NCI-H2029 (cell line): ENCODE measurements at regions not wholly inside any gene's neighbourhood (a gene's known extent, or its start where the extent isn't known, plus 50 kb on each side); places are given as distances from the start of the nearest gene placed in this dataset.

ENCODE experiments used
- DNase-seq: peaks from one replicate; lab custom pipeline; 2025; lab: John Stamatoyannopoulos, UW

GRCh38 chr12:91316161-91316906, 133.7 kb upstream of the DCN start:
- no peak for DNase-seq

- DNase-seq: no peak
Measured at GRCh38 chr12:91311081-91311480, 128.5 kb upstream of the DCN start.

GRCh38 chr12:91309450-91309849, 126.8 kb upstream of the DCN start:
- DNase-seq: no peak

GRCh38 chr12:91307957-91308670, 125.5 kb upstream of the DCN start:
- no peak for DNase-seq

GRCh38 chr12:91290354-91290753, 107.7 kb upstream of the DCN start:
- no peak for DNase-seq

- DNase-seq: no peak
Measured at GRCh38 chr12:91289906-91290305, 107.3 kb upstream of the DCN start.

GRCh38 chr12:91289072-91289471, 106.5 kb upstream of the DCN start:
- no peak for DNase-seq

GRCh38 chr12:91287753-91288152, 105.1 kb upstream of the DCN start:
- DNase-seq: no peak

- DNase-seq: no peak
Measured at GRCh38 chr12:91278126-91278525, 95.5 kb upstream of the DCN start.

GRCh38 chr12:91276509-91276908, 93.9 kb upstream of the DCN start:
- no peak for DNase-seq

GRCh38 chr12:91275321-91275720, 92.7 kb upstream of the DCN start:
- DNase-seq: no peak

GRCh38 chr12:91274916-91275315, 92.3 kb upstream of the DCN start:
- no peak for DNase-seq

- DNase-seq: no peak
Measured at GRCh38 chr12:91273560-91273959, 90.9 kb upstream of the DCN start.

- no peak for DNase-seq
Measured at GRCh38 chr12:91272461-91273063, 89.9 kb upstream of the DCN start.

- DNase-seq: no peak
Measured at GRCh38 chr12:91271185-91271584, 88.6 kb upstream of the DCN start.

GRCh38 chr12:91267039-91267438, 84.4 kb upstream of the DCN start:
- no peak for DNase-seq

- no peak for DNase-seq
Measured at GRCh38 chr12:91264178-91264577, 81.6 kb upstream of the DCN start.

- DNase-seq: no peak
Measured at GRCh38 chr12:91261820-91262676, 79.4 kb upstream of the DCN start.

GRCh38 chr12:91256411-91256810, 73.8 kb upstream of the DCN start:
- no peak for DNase-seq

GRCh38 chr12:91252341-91252740, 69.7 kb upstream of the DCN start:
- no peak for DNase-seq

GRCh38 chr12:91250273-91250665, 67.7 kb upstream of the DCN start:
- no peak for DNase-seq

GRCh38 chr12:91249518-91250272, 67.1 kb upstream of the DCN start:
- no peak for DNase-seq
